Stimulated activated naive CD4-positive, alpha-beta T cell (primary cell): ENCODE measurements at regions not wholly inside any gene's neighbourhood (a gene's known extent, or its start where the extent isn't known, plus 50 kb on each side); places are given as distances from the start of the nearest gene placed in this dataset.
"Not testable (repeated sequence)": the region's sequence is repeated elsewhere in the genome, so short reads cannot be mapped to it uniquely, and the experiment has no call there.

Experiments
- DNase-seq, 6 experiments: peaks; one replicate each; lab custom pipeline; 2025; lab: John Stamatoyannopoulos, UW

GRCh38 chr12:23084236-23084995 is 459.4 kb downstream of the ETNK1 start:
- no peak for DNase-seq

- DNase-seq: no peak
Measured at GRCh38 chr12:23088594-23088993, 463.6 kb downstream of the ETNK1 start.

- no peak for DNase-seq
Measured at GRCh38 chr12:23093488-23093887, 468.5 kb downstream of the ETNK1 start.

- DNase-seq: no peak
Measured at GRCh38 chr12:23096321-23096720, 471.4 kb downstream of the ETNK1 start.

- DNase-seq: no peak
Measured at GRCh38 chr12:23098110-23098509, 473.1 kb downstream of the ETNK1 start.

GRCh38 chr12:23098517-23098916 is 473.5 kb downstream of the ETNK1 start:
- no peak for DNase-seq

- DNase-seq: no peak
Measured at GRCh38 chr12:23099104-23099503, 474.1 kb downstream of the ETNK1 start.

- no peak for DNase-seq
Measured at GRCh38 chr12:23099604-23100003, 474.6 kb downstream of the ETNK1 start.

GRCh38 chr12:23108957-23109356 is 484.0 kb downstream of the ETNK1 start:
- no peak for DNase-seq

GRCh38 chr12:23113781-23114180 is 488.8 kb downstream of the ETNK1 start:
- no peak for DNase-seq

GRCh38 chr12:23115984-23116383 is 491.0 kb downstream of the ETNK1 start:
- DNase-seq: no peak

- no peak for DNase-seq
Measured at GRCh38 chr12:23126794-23127193, 501.8 kb downstream of the ETNK1 start.

- DNase-seq: no peak
Measured at GRCh38 chr12:23127701-23128100, 502.7 kb downstream of the ETNK1 start.

- DNase-seq: no peak
Measured at GRCh38 chr12:23128462-23128861, 503.5 kb downstream of the ETNK1 start.

- no peak for DNase-seq
Measured at GRCh38 chr12:23132357-23132756, 507.4 kb downstream of the ETNK1 start.

GRCh38 chr12:23133471-23133870 is 508.5 kb downstream of the ETNK1 start:
- no peak for DNase-seq

GRCh38 chr12:23139026-23139425 is 514.1 kb downstream of the ETNK1 start:
- no peak for DNase-seq

GRCh38 chr12:23140710-23141109 is 515.7 kb downstream of the ETNK1 start:
- DNase-seq: no peak

- DNase-seq: no peak
Measured at GRCh38 chr12:23141335-23141734, 516.4 kb downstream of the ETNK1 start.

GRCh38 chr12:23146070-23146469 is 521.1 kb downstream of the ETNK1 start:
- not testable (repeated sequence) for DNase-seq

GRCh38 chr12:23168459-23168858 is 543.5 kb downstream of the ETNK1 start:
- DNase-seq: no peak

GRCh38 chr12:23169012-23169695 is 544.2 kb downstream of the ETNK1 start:
- DNase-seq: no peak

GRCh38 chr12:23169696-23170013 is 544.7 kb downstream of the ETNK1 start:
- DNase-seq: no peak

GRCh38 chr12:23174917-23175316 is 549.9 kb downstream of the ETNK1 start:
- DNase-seq: no peak
